Common myeloid progenitor, CD34-positive (primary cell): ENCODE measurements at regions not wholly inside any gene's neighbourhood (a gene's known extent, or its start where the extent isn't known, plus 50 kb on each side); places are given as distances from the start of the nearest gene placed in this dataset.

Experiments
- CTCF ChIA-PET: fragments of 350-600 bp; sonication (Branson Sonifier 250); formaldehyde crosslinking; loops from one replicate; lab custom pipeline; 2021; ENCODE audit warnings: antibody characterized with exemption; lab: Charles Lee
- POLR2A ChIA-PET: fragments of 350-600 bp; sonication (Branson Sonifier 250); formaldehyde crosslinking; loops from one replicate; lab custom pipeline; 2021; ENCODE audit warnings: antibody characterized with exemption; lab: Charles Lee
- DNase-seq, 3 donors: peaks; one replicate each; pipeline versions ENCODE4 v3.0.0 to v3.0.0-alpha.2; 2013
- H3K27ac ChIP-seq, 2 experiments: 1 replicate in 1 of 2; 2 replicates in 1 of 2; pipeline ENCODE4 v1.7.0; 2013; ENCODE audit warnings: inconsistent platforms in 2 of 2, low read length in 2 of 2, mild to moderate bottlenecking in 2 of 2, low read depth in 1 of 2, moderate library complexity in 1 of 2; ENCODE audit not compliant: severe bottlenecking in 2 of 2, insufficient read depth in 1 of 2, poor library complexity in 1 of 2
- H3K27me3 ChIP-seq, 5 experiments: replicated peaks in 2 of 5; 1 replicate in 3 of 5; 2 replicates in 2 of 5; pipeline versions ENCODE4 v1.6.1 to v1.7.0; 2013; ENCODE audit warnings: low read length in 4 of 5, mild to moderate bottlenecking in 2 of 5, moderate library complexity in 2 of 5, inconsistent platforms in 1 of 5; ENCODE audit not compliant: insufficient read depth in 5 of 5, control insufficient read depth in 4 of 5
- H3K36me3 ChIP-seq, 4 experiments: 1 replicate in 2 of 4; 2 replicates in 2 of 4; pipeline versions ENCODE4 v1.6.1 to v1.7.0; 2013; ENCODE audit warnings: low read length in 3 of 4, control low read depth in 1 of 4, mild to moderate bottlenecking in 1 of 4; ENCODE audit not compliant: control insufficient read depth in 4 of 4, insufficient read depth in 4 of 4
- H3K4me1 ChIP-seq, 4 experiments: 1 replicate in 3 of 4; 2 replicates in 1 of 4; pipeline versions ENCODE4 v1.6.1 to v1.7.1; 2013; ENCODE audit warnings: low read length in 3 of 4, mild to moderate bottlenecking in 3 of 4, control low read depth in 1 of 4, inconsistent platforms in 1 of 4, moderate library complexity in 1 of 4; ENCODE audit not compliant: control insufficient read depth in 4 of 4, insufficient read depth in 4 of 4; ENCODE audit errors: control extremely low read depth in 1 of 4
- H3K4me3 ChIP-seq, 7 experiments: 1 replicate in 4 of 7; 2 replicates in 3 of 7; pipeline versions ENCODE4 v1.5.1 to v1.7.0; 2013; ENCODE audit warnings: mild to moderate bottlenecking in 7 of 7, low read length in 6 of 7, moderate library complexity in 6 of 7, inconsistent platforms in 2 of 7, low read depth in 2 of 7, control low read depth in 1 of 7; ENCODE audit not compliant: insufficient read depth in 4 of 7, control insufficient read depth in 1 of 7; ENCODE audit errors: extremely low read depth in 1 of 7
- H3K9me3 ChIP-seq, 5 experiments: 1 replicate in 4 of 5; 2 replicates in 1 of 5; pipeline versions ENCODE4 v1.6.1 to v1.7.1; 2013; ENCODE audit warnings: low read length in 4 of 5, mild to moderate bottlenecking in 2 of 5, inconsistent platforms in 1 of 5, low read depth in 1 of 5, moderate library complexity in 1 of 5; ENCODE audit not compliant: control insufficient read depth in 4 of 5, insufficient read depth in 2 of 5; ENCODE audit errors: control extremely low read depth in 1 of 5
- WGBS: methylation state at CpG from one replicate; pipeline ENCODE4 v1.1.5; 2013; ENCODE audit not compliant: insufficient coverage; 5-methylcytosine and 5-hydroxymethylcytosine counted together

- peak; percentile 39 to 57 (median 41) for DNase-seq
- ChIA-PET CTCF (interaction anchor here (1.0 kb wide), 2 partner anchors 18 to 43 kb away, joined by 3 read pairs; no protein-coding TSS in a partner anchor), POLR2A (no interaction called here)
- peaks cover 0 to 13% (median 7%) of the 10 kb centered on the region in 4 experiments for H3K4me1 ChIP-seq
- no peak overlapping the region for H3K4me3 ChIP-seq
- 37% methylated on average over 2 of the region's 3 CpGs for WGBS
- H3K9me3 ChIP-seq: peaks cover 0 to 3% (median 0%) of the 10 kb centered on the region in 5 experiments
- H3K27me3 ChIP-seq: no peaks in the 10 kb centered on the region
- H3K36me3 ChIP-seq: no peaks in the 10 kb centered on the region
- no peak overlapping the region for H3K27ac ChIP-seq
Observed at GRCh38 chr4:104901438-104901837, 245.2 kb upstream of the TET2 start.

GRCh38 chr4:104901961-104902605 lies 244.6 kb upstream of the TET2 start:
- Histone ChIP-seq H3K27me3 (no peaks in the 10 kb centered on the region), H3K36me3 (no peaks in the 10 kb centered on the region), H3K4me1 (peaks cover 0 to 13% (median 7%) of the 10 kb centered on the region in 4 experiments), H3K27ac (no peak overlapping the region), H3K4me3 (no peak overlapping the region), H3K9me3 (peaks cover 0 to 3% (median 0%) of the 10 kb centered on the region in 5 experiments)
- 80% methylated on average over 1 of the region's 4 CpGs for WGBS
- POLR2A ChIA-PET: no interaction called here
- CTCF ChIA-PET: interaction anchor here (1.0 kb wide), 1 partner anchor 17 kb away, joined by 3 read pairs; no protein-coding TSS in a partner anchor
- peak; percentile 6 to 33 (median 31) for DNase-seq

DNA sequence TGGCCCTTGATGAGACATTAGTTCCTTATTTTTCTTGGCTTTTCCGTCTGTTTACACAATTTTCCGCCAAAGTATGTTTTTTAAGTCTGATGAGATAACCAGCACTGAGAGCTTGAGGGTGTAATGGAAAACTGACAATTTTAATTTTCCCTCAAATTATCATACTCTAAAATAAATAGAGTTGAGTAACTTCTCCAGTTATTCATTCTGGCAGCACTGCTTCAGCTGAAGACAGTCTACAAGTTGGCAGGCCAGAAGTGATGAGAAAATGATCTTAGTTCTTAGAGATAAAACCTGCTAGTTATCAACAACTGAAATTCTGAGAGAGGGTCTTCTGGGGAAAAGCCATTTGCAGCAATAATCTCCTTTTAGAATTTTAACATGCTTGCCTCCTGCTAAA lies 241.6 kb upstream of the TET2 start:
- WGBS: no CpG with 5 or more reads among the region's 2 CpGs
- ChIA-PET CTCF (interaction anchor here (1.1 kb wide), 1 partner anchor 8 kb away, joined by 3 read pairs; no protein-coding TSS in a partner anchor), POLR2A (no interaction called here)
- Histone ChIP-seq H3K36me3 (no peaks in the 10 kb centered on the region), H3K9me3 (no peaks in the 10 kb centered on the region), H3K27ac (no peak overlapping the region), H3K27me3 (no peaks in the 10 kb centered on the region), H3K4me3 (no peak overlapping the region), H3K4me1 (peaks cover 0 to 13% (median 7%) of the 10 kb centered on the region in 4 experiments)
- DNase-seq: no peak

DNA sequence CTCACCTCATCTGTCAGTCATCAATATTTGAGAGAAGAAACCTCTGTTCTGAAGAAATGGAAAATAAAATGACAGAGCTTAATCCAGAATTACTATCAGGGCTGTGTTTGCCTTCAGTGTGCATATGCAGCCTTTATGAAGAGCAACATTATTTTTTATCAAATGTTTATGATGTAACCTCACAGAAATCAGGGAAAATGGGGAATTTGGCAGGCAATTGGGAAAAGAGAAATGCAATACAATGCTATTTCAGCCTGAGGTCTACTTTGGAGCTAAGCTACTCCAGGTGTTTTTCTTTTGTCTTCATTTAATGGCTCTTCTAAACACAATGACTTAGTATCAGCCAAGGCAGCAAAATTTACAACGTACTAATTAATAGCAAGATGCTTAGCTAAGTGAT lies 241.1 kb upstream of the TET2 start:
- DNase-seq: no peak
- Histone ChIP-seq H3K4me3 (no peak overlapping the region), H3K4me1 (peaks cover 0 to 13% (median 7%) of the 10 kb centered on the region in 4 experiments), H3K27me3 (no peaks in the 10 kb centered on the region), H3K36me3 (no peaks in the 10 kb centered on the region), H3K9me3 (no peaks in the 10 kb centered on the region), H3K27ac (no peak overlapping the region)
- ChIA-PET POLR2A (no interaction called here), CTCF (no interaction called here)
- WGBS: no CpG with 5 or more reads among the region's 1 CpG

DNA sequence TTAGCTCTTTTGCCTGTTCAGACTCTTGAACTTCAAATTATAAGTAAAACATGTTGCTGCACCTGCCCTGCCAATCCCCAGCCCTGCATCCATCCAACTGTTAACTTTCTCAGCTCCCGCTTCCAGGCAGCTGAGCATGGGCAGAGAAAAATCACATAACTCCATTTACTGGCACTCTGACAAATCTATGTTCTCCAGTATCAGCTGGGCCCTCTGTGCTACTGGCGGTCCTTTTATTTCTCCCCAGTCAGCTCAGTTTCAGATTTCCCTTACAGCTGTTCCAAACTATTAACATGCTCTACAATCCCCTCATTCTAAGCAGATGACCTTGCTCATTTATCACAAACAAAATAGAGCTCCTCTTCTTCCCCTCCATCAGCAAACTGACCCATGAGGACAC lies 240.4 kb upstream of the TET2 start:
- H3K4me1 ChIP-seq: peaks cover 0 to 12% (median 7%) of the 10 kb centered on the region in 4 experiments
- ChIA-PET POLR2A (no interaction called here), CTCF (no interaction called here)
- H3K4me3 ChIP-seq: no peak overlapping the region
- no peaks in the 10 kb centered on the region for H3K36me3 ChIP-seq
- 93% methylated on average over 1 of the region's 2 CpGs for WGBS
- H3K9me3 ChIP-seq: no peaks in the 10 kb centered on the region
- no peaks in the 10 kb centered on the region for H3K27me3 ChIP-seq
- no peak for DNase-seq
- no peak overlapping the region for H3K27ac ChIP-seq

DNA sequence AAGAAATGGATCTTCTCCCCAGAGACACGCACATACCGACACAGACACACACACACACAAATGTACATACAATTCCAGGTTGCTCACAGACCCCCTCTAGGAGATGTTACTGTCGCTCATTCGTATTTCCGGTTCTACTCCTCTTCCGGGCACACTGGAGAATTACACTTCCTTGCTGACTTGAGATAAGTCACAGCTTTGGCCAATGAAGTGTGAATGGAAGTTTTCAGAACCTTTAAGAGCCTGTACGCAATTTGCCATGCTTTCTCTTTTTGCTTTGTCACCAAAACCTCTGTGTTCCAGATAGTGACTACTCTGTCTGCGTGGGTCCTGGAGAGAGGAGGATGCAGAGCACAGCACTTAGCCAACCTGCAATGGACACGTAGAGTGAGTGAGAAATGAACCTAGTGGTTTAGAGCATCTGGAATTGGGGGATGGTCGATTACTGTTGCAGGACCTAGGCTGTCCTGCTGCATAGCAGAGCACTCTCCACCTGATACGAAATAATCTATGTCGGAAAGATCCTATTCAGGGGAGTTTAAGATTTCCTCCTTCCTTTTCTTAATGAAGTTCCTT lies 239.5 kb upstream of the TET2 start:
- ChIA-PET POLR2A (no interaction called here), CTCF (interaction anchor here (0.9 kb wide), 1 partner anchor 12 kb away, joined by 3 read pairs; no protein-coding TSS in a partner anchor)
- WGBS: 93% methylated on average over 12 of the region's 12 CpGs
- DNase-seq: no peak
- Histone ChIP-seq H3K27ac (no peak overlapping the region), H3K36me3 (no peaks in the 10 kb centered on the region), H3K4me1 (peaks cover 0 to 3% (median under 1%) of the 10 kb centered on the region in 4 experiments), H3K4me3 (no peak overlapping the region), H3K27me3 (no peaks in the 10 kb centered on the region), H3K9me3 (no peaks in the 10 kb centered on the region)

DNA sequence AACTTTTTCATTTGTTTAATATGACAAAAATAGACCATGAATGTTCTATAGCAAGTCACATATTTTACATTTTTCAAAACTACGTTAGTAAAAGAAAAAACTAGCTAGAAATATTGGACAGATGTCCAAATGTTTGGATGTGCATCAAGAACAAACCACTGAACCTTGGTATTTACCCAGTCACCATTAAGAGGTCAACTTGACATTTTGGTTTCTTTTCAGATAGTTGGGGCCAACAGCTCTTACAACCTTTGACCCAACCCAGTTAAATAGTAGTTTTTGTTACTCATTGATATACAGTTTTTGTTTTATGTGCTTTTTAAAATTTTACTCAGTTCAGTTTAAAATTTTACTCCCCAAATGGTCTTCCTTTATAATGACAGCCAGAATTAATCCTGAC lies 238.7 kb upstream of the TET2 start:
- POLR2A ChIA-PET: no interaction called here
- Histone ChIP-seq H3K27me3 (no peaks in the 10 kb centered on the region), H3K36me3 (no peaks in the 10 kb centered on the region), H3K27ac (no peak overlapping the region), H3K4me3 (no peak overlapping the region), H3K9me3 (peaks cover 0 to 3% (median under 1%) of the 10 kb centered on the region in 5 experiments), H3K4me1 (no peaks in the 10 kb centered on the region)
- CTCF ChIA-PET: interaction anchor here (0.9 kb wide), 2 partner anchors 11 to 16 kb away, joined by 3 read pairs; no protein-coding TSS in a partner anchor
- WGBS: no CpG with 5 or more reads among the region's 1 CpG
- DNase-seq: no peak
